ENCODE measurements at regions not wholly inside any gene's neighbourhood (a gene's known extent, or its start where the extent isn't known, plus 50 kb on each side); places are given as distances from the start of the nearest gene placed in this dataset.

DNA sequence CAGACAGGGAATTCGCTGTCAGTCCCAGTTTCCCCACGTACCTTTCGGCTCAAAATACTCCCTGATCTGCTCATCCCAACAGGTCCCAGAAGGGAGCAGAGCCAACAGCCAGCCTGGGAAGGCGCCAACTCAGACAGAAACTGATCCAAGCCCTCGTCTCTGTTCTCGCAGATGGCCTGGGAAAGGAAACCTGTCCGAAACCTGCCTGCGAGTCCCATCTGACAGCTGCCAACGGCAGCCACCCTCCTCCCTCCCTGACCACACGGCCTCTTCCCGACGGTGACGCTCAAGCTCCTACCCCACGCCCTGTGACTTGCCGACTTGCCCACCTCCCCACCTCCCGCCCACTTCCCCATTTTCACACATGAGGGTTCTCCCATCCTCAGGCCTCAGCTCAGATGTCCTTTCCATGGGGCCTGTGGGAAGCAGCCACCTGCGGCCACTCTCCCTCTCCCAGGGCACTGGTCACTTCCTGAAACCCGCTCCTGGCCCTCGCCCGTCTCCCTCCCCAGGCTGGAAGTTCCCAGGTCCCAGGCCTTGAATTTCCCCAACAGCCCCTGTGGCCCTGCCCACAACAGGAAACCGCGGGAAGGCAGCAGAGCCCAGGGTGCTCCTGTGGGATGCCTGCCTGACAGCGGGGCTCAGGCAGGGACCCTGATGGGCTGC lies 60.9 kb upstream of the FBRSL1 start:
- Histone ChIP-seq H3K4me1 (ENCODE audit: control insufficient read depth in 2 of 3, insufficient read depth in 2 of 3, low read depth in 1 of 3, low read length in 3 of 3) (peaks cover 0 to 10% (median 4%) of the 10 kb centered on the region in 3 donors), H3K9ac (ENCODE audit: low read length in 3 of 3) (no peak overlapping the region), H3K4me3 (ENCODE audit: low read length in 3 of 3) (no peak overlapping the region), H3K36me3 (ENCODE audit: control insufficient read depth in 2 of 3, insufficient read depth in 3 of 3, low read length in 3 of 3) (no peaks in the 10 kb centered on the region), H3K27me3 (ENCODE audit: control insufficient read depth, insufficient read depth, low read length) (no peaks in the 10 kb centered on the region), H3K9me3 (ENCODE audit: control insufficient read depth in 2 of 3, insufficient read depth in 1 of 3, low read length in 3 of 3) (peaks cover 0 to 2% (median 0%) of the 10 kb centered on the region in 3 donors), H3K27ac (ENCODE audit: low read depth in 2 of 2, low read length in 2 of 2) (no peak overlapping the region)
- intact Hi-C loops (cut with DNase I) = no loop called here
- FAIRE-seq (no peak), DNase-seq (peak in 1 of 5 donors; percentile 51)
- TF ChIP-seq, protein P1, sequence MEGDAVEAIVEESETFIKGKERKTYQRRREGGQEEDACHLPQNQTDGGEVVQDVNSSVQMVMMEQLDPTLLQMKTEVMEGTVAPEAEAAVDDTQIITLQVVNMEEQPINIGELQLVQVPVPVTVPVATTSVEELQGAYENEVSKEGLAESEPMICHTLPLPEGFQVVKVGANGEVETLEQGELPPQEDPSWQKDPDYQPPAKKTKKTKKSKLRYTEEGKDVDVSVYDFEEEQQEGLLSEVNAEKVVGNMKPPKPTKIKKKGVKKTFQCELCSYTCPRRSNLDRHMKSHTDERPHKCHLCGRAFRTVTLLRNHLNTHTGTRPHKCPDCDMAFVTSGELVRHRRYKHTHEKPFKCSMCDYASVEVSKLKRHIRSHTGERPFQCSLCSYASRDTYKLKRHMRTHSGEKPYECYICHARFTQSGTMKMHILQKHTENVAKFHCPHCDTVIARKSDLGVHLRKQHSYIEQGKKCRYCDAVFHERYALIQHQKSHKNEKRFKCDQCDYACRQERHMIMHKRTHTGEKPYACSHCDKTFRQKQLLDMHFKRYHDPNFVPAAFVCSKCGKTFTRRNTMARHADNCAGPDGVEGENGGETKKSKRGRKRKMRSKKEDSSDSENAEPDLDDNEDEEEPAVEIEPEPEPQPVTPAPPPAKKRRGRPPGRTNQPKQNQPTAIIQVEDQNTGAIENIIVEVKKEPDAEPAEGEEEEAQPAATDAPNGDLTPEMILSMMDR (IDR thresholded peaks at IDR 0.05; ENCODE audit: borderline replicate concordance, extremely low read depth, insufficient read depth) = no peak

DNA sequence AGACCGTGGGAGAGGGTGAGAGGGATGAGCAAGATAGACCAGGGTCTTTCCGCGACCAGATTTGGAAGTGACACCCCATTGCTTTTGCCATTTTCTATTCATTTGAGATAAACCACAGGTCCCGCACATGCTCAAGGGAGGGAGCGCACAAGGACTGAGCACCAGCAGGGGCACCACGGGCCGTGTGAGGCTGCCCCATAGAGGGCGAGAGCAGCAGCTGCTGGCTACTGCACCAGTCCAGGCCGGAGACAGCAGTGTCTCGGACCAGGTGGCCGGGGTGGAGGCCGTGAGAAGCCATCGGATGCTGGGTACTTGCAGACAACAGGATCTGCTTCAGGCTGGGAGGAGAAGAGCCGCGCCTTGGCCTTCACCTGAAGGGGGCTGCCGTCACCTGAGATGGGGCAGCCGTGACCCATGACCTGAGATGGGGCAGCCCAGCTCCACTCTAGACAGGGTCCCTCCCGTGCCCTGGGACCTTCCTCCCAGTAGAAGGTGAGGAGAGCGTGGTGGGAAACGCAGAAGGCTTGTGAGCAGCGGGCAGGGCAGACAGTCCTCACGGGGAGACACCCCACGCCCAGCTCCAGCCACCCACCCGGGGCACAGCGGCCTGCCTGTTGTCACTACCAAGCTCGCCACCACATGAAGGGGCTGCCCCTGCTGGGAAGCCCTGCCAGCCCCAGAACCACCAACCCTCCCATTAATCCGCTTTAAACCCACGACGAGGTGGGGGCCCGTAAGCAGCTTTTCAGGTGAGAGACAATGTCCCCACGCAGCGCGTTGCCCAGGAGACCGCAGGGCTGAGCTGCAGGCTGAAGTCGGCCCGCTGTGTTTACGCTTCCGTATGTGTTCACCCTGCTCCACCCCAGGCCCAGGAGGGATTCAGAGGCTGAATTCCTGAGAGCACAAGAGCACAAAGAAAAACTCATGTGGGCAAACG lies 61.7 kb upstream of the FBRSL1 start:
- intact Hi-C loops (cut with DNase I) = no loop called here
- Histone ChIP-seq H3K9ac (ENCODE audit: low read length in 3 of 3) (no peak overlapping the region), H3K27me3 (ENCODE audit: control insufficient read depth, insufficient read depth, low read length) (no peaks in the 10 kb centered on the region), H3K36me3 (ENCODE audit: control insufficient read depth in 2 of 3, insufficient read depth in 3 of 3, low read length in 3 of 3) (no peaks in the 10 kb centered on the region), H3K4me1 (ENCODE audit: control insufficient read depth in 2 of 3, insufficient read depth in 2 of 3, low read depth in 1 of 3, low read length in 3 of 3) (peaks cover 0 to 10% (median 4%) of the 10 kb centered on the region in 3 donors), H3K4me3 (ENCODE audit: low read length in 3 of 3) (no peak overlapping the region), H3K27ac (ENCODE audit: low read depth in 2 of 2, low read length in 2 of 2) (no peak overlapping the region), H3K9me3 (ENCODE audit: control insufficient read depth in 2 of 3, insufficient read depth in 1 of 3, low read length in 3 of 3) (peaks cover 0 to 2% (median 0%) of the 10 kb centered on the region in 3 donors)
- DNase-seq (peak in 3 of 5 donors; percentile 69 to 80 (median 75)), FAIRE-seq (no peak)
- TF ChIP-seq, protein P1 (IDR thresholded peaks at IDR 0.05; ENCODE audit: borderline replicate concordance, extremely low read depth, insufficient read depth) = no peak

DNA sequence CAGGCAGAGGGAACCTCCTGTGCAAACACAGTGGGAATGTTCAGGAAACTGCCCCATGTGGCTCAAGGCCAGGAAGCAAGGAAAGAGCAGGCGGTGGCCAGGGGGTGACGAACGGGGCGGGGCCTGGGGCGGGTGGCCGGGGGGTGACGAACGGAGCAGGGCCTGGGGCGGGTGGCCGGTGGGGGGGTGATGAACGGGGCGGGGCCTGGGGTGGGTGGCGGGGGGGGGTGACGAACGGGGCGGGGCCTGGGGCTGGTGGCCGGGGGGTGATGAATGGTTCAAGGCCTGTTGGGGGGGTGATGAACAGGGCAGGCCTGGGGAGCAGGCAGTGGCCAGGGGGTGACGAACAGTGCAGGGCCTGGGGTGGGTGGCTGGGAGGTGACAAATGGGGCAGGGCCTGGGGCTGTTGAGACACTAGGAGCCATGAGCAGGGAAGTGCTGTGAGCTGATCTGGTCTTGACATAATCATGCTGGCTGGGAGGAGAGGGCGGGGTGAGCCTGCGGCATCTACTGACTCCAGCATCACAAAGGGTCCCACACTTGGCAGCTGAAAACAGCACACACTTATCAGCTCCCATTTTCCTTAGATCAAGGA lies 62.7 kb upstream of the FBRSL1 start:
- Histone ChIP-seq H3K4me3 (ENCODE audit: low read length in 3 of 3) (no peak overlapping the region), H3K27me3 (ENCODE audit: control insufficient read depth, insufficient read depth, low read length) (no peaks in the 10 kb centered on the region), H3K36me3 (ENCODE audit: control insufficient read depth in 2 of 3, insufficient read depth in 3 of 3, low read length in 3 of 3) (no peaks in the 10 kb centered on the region), H3K9ac (ENCODE audit: low read length in 3 of 3) (no peak overlapping the region), H3K27ac (ENCODE audit: low read depth in 2 of 2, low read length in 2 of 2) (no peak overlapping the region), H3K4me1 (ENCODE audit: control insufficient read depth in 2 of 3, insufficient read depth in 2 of 3, low read depth in 1 of 3, low read length in 3 of 3) (peaks cover 0 to 10% (median 4%) of the 10 kb centered on the region in 3 donors), H3K9me3 (ENCODE audit: control insufficient read depth in 2 of 3, insufficient read depth in 1 of 3, low read length in 3 of 3) (peaks cover 0 to 2% (median 0%) of the 10 kb centered on the region in 3 donors)
- intact Hi-C loops (cut with DNase I) = no loop called here
- FAIRE-seq (no peak), DNase-seq (peak in 1 of 5 donors; percentile 61)
- TF ChIP-seq, protein P1 (IDR thresholded peaks at IDR 0.05; ENCODE audit: borderline replicate concordance, extremely low read depth, insufficient read depth) = no peak
